ENCODE measurements at regions not wholly inside any gene's neighbourhood (a gene's known extent, or its start where the extent isn't known, plus 50 kb on each side); places are given as distances from the start of the nearest gene placed in this dataset.

DNA sequence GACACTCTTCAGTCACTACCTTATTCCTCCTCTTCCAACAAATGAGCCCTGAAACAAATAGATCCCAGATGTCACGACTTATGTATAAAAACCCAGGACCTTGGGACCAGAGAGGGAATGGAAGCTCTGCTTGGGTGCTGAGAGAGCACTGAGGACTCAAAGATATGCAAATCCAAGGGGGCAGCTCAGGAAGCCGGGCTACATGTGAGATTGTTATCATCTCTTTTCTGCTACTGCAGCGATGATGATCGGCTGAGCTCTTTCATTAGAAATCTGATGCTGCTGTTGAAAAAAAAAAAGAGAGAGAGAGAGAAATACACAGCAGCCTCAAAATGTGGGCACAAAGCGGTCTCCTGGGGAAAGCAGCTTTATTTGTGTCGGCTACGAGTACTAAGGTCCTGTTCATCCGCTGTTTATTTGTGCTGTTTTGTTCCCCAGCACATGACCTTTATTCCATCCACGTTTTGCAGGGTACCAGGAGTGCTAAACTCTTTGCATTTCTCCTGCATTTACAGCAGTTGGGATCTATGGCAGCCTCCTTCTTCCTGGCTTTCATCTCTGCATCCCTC is 120.2 kb downstream of the TRIM29 start:
- POLR2A ChIA-PET (ENCODE audit: unreplicated experiment): interaction anchor here (0.6 kb wide), 1 partner anchor 303 kb away, joined by 5 read pairs; no protein-coding TSS in a partner anchor
- H2BK120ac ChIP-seq (ENCODE audit: low read depth, low read length): no peak overlapping the region
- dilution Hi-C loops (cut with HindIII; ENCODE audit: low sequenced_read_pairs, unreplicated experiment): no loop called here

More for the DNA sequence above, 120.2 kb downstream of the TRIM29 start:
- Histone ChIP-seq H2AFZ (replicated peaks; ENCODE audit: low read length, poor library complexity) (no peak overlapping the region), H3K4me2 (ENCODE audit: low read depth, low read length) (no peak overlapping the region), H2BK20ac (ENCODE audit: low read depth, low read length) (no peak overlapping the region), H3K79me1 (ENCODE audit: low read depth in 1 of 2, low read length in 2 of 2) (no peaks in the 10 kb centered on the region), H3K4me1 (ENCODE audit: control insufficient read depth, insufficient read depth, low read length) (no peaks in the 10 kb centered on the region), H3K27ac (ENCODE audit: insufficient read depth, low read length) (no peak overlapping the region), H3K27me3 (ENCODE audit: control insufficient read depth, insufficient read depth, low read length) (peaks cover 22% of the 10 kb centered on the region), H4K5ac (ENCODE audit: low read depth, low read length) (no peak overlapping the region), H3K4me3 (ENCODE audit: insufficient read depth, low read depth, low read length) (no peak overlapping the region), H3K36me3 (ENCODE audit: control insufficient read depth, insufficient read depth, low read length) (no peaks in the 10 kb centered on the region), H2BK5ac (ENCODE audit: low read depth, low read length, poor library complexity, severe bottlenecking) (no peak overlapping the region), H3K14ac (replicated peaks; ENCODE audit: low read depth, low read length) (no peak overlapping the region), H3K56ac (ENCODE audit: extremely low read depth, insufficient read depth, low read length) (no peak overlapping the region), H2AK5ac (ENCODE audit: low read depth, low read length) (no peak overlapping the region), H3K9me3 (ENCODE audit: control insufficient read depth, insufficient read depth, low read length) (no peaks in the 10 kb centered on the region), H3K9ac (ENCODE audit: low read depth, low read length) (no peak overlapping the region), H3K23ac (ENCODE audit: low read depth, low read length) (no peak overlapping the region), H4K8ac (ENCODE audit: low read depth in 2 of 2, low read length in 2 of 2) (no peak overlapping the region), H3K18ac (ENCODE audit: low read depth, low read length) (no peak overlapping the region), H3K4ac (ENCODE audit: low read depth, low read length) (no peak overlapping the region), H2AK9ac (replicated peaks; ENCODE audit: low read depth, low read length, poor library complexity) (no peak overlapping the region), H4K91ac (ENCODE audit: insufficient read depth, low read depth, low read length) (no peak overlapping the region), H4K20me1 (ENCODE audit: insufficient read depth, low read length) (no peaks in the 10 kb centered on the region), H3K9me1 (ENCODE audit: insufficient read depth, low read length) (no peaks in the 10 kb centered on the region), H2BK15ac (ENCODE audit: low read depth, low read length) (no peak overlapping the region)
- in situ Hi-C loops (cut with MboI; ENCODE audit: low sequenced_read_pairs) (loop anchor here (10.0 kb wide), 1 partner anchor 363 kb away; no protein-coding TSS in a partner anchor), intact Hi-C loops (cut with micrococcal nuclease) (no loop called here)
- DNase-seq (no peak), ATAC-seq (ENCODE audit: low read depth) (no peak)
- no peak for TF ChIP-seq RFX5 (IDR thresholded peaks at IDR 0.05; ENCODE audit: low read depth, low read length)
- TF ChIP-seq RAD21 (IDR thresholded peaks at IDR 0.05; ENCODE audit: low read length): no peak
- no peak for TF ChIP-seq SMC3 (IDR thresholded peaks at IDR 0.05; ENCODE audit: low read depth, low read length)
- no peak for TF ChIP-seq MAZ (IDR thresholded peaks at IDR 0.05; ENCODE audit: borderline replicate concordance, low read depth, low read length)
- no peak for TF ChIP-seq RCOR1 (IDR thresholded peaks at IDR 0.05; ENCODE audit: insufficient replicate concordance, low read length)
- no peak for TF ChIP-seq NFE2L2 (IDR thresholded peaks at IDR 0.05; ENCODE audit: low read depth, low read length)
- TF ChIP-seq POLR2A (IDR thresholded peaks at IDR 0.05; ENCODE audit: low read depth, low read length): no peak
- no TSS peak for BruUV-seq (replicated peaks)
- CTCF ChIA-PET: interaction anchor here (0.6 to 0.9 kb wide), 2 partner anchors 91 to 169 kb away, joined by 3 to 4 read pairs; no protein-coding TSS in a partner anchor
- 9% methylated on average over 5 of the region's 9 CpGs; no CpG with 5 or more reads in 1 of the 2 experiments for WGBS, 2 experiments (ENCODE audit: extremely low coverage in 2 of 2, insufficient read length in 1 of 2)

Data from IMR-90 (cell line).